ENCODE measurements at regions not wholly inside any gene's neighbourhood (a gene's known extent, or its start where the extent isn't known, plus 50 kb on each side); places are given as distances from the start of the nearest gene placed in this dataset.
A peak's percentile ranks its signal among the peaks of the same experiment; 100 is the strongest.

- no peaks in the 10 kb centered on the region for H4K20me1 ChIP-seq (ENCODE audit: control insufficient read depth, extremely low read depth, insufficient read depth, low read length)
- H3K79me2 ChIP-seq (ENCODE audit: control insufficient read depth, insufficient read depth, low read length): no peaks in the 10 kb centered on the region
- no peaks in the 10 kb centered on the region for H3K4me1 ChIP-seq (ENCODE audit: control insufficient read depth, extremely low read depth, insufficient read depth, low read length)
- TF ChIP-seq CTCF (conservative IDR thresholded peaks at IDR 0.05 in 1 of 2, IDR thresholded peaks at IDR 0.05 in 1 of 2; ENCODE audit: low read depth in 1 of 2, low read length in 2 of 2) (no peak), EZH2 (IDR thresholded peaks at IDR 0.05; ENCODE audit: low read length, missing control alignments) (no peak)
- H3K27ac ChIP-seq (ENCODE audit: insufficient read depth, low read length): no peak overlapping the region
- no peaks in the 10 kb centered on the region for H3K36me3 ChIP-seq (ENCODE audit: control insufficient read depth, insufficient read depth, low read length)
- H2AFZ ChIP-seq (ENCODE audit: low read length): no peak overlapping the region
- DNase-seq (ENCODE audit: low read depth in 2 of 2): peak in 1 of 2 donors; percentile 80
- no peaks in the 10 kb centered on the region for H3K27me3 ChIP-seq (ENCODE audit: control insufficient read depth, insufficient read depth, low read length)
- H3K9ac ChIP-seq (ENCODE audit: insufficient read depth, low read length): no peak overlapping the region
- no peak overlapping the region for H3K4me3 ChIP-seq (replicated peaks in 1 of 4; ENCODE audit: control extremely low read depth in 1 of 4, insufficient read depth in 1 of 4, low read depth in 3 of 4, low read length in 4 of 4)
- no peaks in the 10 kb centered on the region for H3K9me3 ChIP-seq (ENCODE audit: control insufficient read depth, insufficient read depth, low read depth, low read length)
- H3K4me2 ChIP-seq (ENCODE audit: extremely low read depth, insufficient read depth, low read length): no peak overlapping the region
Measured at GRCh38 chr9:13615660-13616490, 336.4 kb upstream of the MPDZ start.

- no peak for DNase-seq (ENCODE audit: low read depth in 2 of 2)
- no peak overlapping the region for H2AFZ ChIP-seq (ENCODE audit: low read length)
- no peak overlapping the region for H3K27ac ChIP-seq (ENCODE audit: insufficient read depth, low read length)
Measured at GRCh38 chr9:13614060-13614459, 334.6 kb upstream of the MPDZ start.

GRCh38 chr9:13613296-13613695 lies 333.8 kb upstream of the MPDZ start:
- H3K27me3 ChIP-seq (ENCODE audit: control insufficient read depth, insufficient read depth, low read length): no peaks in the 10 kb centered on the region
- no peaks in the 10 kb centered on the region for H3K36me3 ChIP-seq (ENCODE audit: control insufficient read depth, insufficient read depth, low read length)
- H3K4me3 ChIP-seq (replicated peaks in 1 of 4; ENCODE audit: control extremely low read depth in 1 of 4, insufficient read depth in 1 of 4, low read depth in 3 of 4, low read length in 4 of 4): no peak overlapping the region
- no peaks in the 10 kb centered on the region for H3K79me2 ChIP-seq (ENCODE audit: control insufficient read depth, insufficient read depth, low read length)
- no peaks in the 10 kb centered on the region for H3K9me3 ChIP-seq (ENCODE audit: control insufficient read depth, insufficient read depth, low read depth, low read length)
- no peak overlapping the region for H3K4me2 ChIP-seq (ENCODE audit: extremely low read depth, insufficient read depth, low read length)
- H2AFZ ChIP-seq (ENCODE audit: low read length): no peak overlapping the region
- no peak overlapping the region for H3K9ac ChIP-seq (ENCODE audit: insufficient read depth, low read length)
- DNase-seq (ENCODE audit: low read depth in 2 of 2): no peak
- TF ChIP-seq EZH2 (IDR thresholded peaks at IDR 0.05; ENCODE audit: low read length, missing control alignments) (no peak), CTCF (conservative IDR thresholded peaks at IDR 0.05 in 1 of 2, IDR thresholded peaks at IDR 0.05 in 1 of 2; ENCODE audit: low read depth in 1 of 2, low read length in 2 of 2) (no peak)
- no peak overlapping the region for H3K27ac ChIP-seq (ENCODE audit: insufficient read depth, low read length)
- no peaks in the 10 kb centered on the region for H4K20me1 ChIP-seq (ENCODE audit: control insufficient read depth, extremely low read depth, insufficient read depth, low read length)
- H3K4me1 ChIP-seq (ENCODE audit: control insufficient read depth, extremely low read depth, insufficient read depth, low read length): no peaks in the 10 kb centered on the region

More at GRCh38 chr9:13614060-13614459, 334.6 kb upstream of the MPDZ start:
- H3K79me2 ChIP-seq (ENCODE audit: control insufficient read depth, insufficient read depth, low read length): no peaks in the 10 kb centered on the region
- H4K20me1 ChIP-seq (ENCODE audit: control insufficient read depth, extremely low read depth, insufficient read depth, low read length): no peaks in the 10 kb centered on the region
- no peak overlapping the region for H3K4me2 ChIP-seq (ENCODE audit: extremely low read depth, insufficient read depth, low read length)
- H3K9me3 ChIP-seq (ENCODE audit: control insufficient read depth, insufficient read depth, low read depth, low read length): no peaks in the 10 kb centered on the region
- TF ChIP-seq CTCF (conservative IDR thresholded peaks at IDR 0.05 in 1 of 2, IDR thresholded peaks at IDR 0.05 in 1 of 2; ENCODE audit: low read depth in 1 of 2, low read length in 2 of 2) (no peak), EZH2 (IDR thresholded peaks at IDR 0.05; ENCODE audit: low read length, missing control alignments) (no peak)
- no peaks in the 10 kb centered on the region for H3K27me3 ChIP-seq (ENCODE audit: control insufficient read depth, insufficient read depth, low read length)
- no peak overlapping the region for H3K4me3 ChIP-seq (replicated peaks in 1 of 4; ENCODE audit: control extremely low read depth in 1 of 4, insufficient read depth in 1 of 4, low read depth in 3 of 4, low read length in 4 of 4)
- no peaks in the 10 kb centered on the region for H3K4me1 ChIP-seq (ENCODE audit: control insufficient read depth, extremely low read depth, insufficient read depth, low read length)
- no peak overlapping the region for H3K9ac ChIP-seq (ENCODE audit: insufficient read depth, low read length)
- no peaks in the 10 kb centered on the region for H3K36me3 ChIP-seq (ENCODE audit: control insufficient read depth, insufficient read depth, low read length)
